ENCODE measurements at regions not wholly inside any gene's neighbourhood (a gene's known extent, or its start where the extent isn't known, plus 50 kb on each side); places are given as distances from the start of the nearest gene placed in this dataset.

DNA sequence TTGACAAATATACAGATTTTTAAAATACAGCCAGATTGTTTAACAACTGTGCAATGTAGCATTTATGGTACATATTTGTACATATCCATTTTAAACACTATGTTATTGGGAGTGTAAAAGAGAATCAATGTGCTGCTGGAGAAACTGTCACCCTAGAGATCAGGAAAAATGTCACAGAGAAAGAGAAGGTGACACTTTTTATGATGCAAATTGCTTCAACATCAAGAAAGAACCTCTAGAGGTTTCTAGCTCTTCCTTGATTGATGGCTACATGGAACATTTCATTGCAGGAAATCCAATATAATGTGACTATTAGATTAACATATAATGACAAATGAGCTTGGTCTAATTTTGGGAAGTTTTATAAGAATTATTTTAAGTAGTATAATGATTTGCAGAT, 1491.2 kb upstream of the PCDH20 start:
- H3K4me3 ChIP-seq = no peak overlapping the region
- no peaks in the 10 kb centered on the region for H3K9me3 ChIP-seq
- no peak for ATAC-seq
- no peaks in the 10 kb centered on the region for H3K36me3 ChIP-seq
- no peak overlapping the region for H3K27ac ChIP-seq
- no peaks in the 10 kb centered on the region for H3K4me1 ChIP-seq
- no peaks in the 10 kb centered on the region for H3K27me3 ChIP-seq
- TF ChIP-seq POLR2A (IDR thresholded peaks at IDR 0.05) = no peak
- TF ChIP-seq POLR2AphosphoS5 (IDR thresholded peaks at IDR 0.05) = no peak
- TF ChIP-seq EP300 (IDR thresholded peaks at IDR 0.05) = no peak
- no peak for TF ChIP-seq CTCF (IDR thresholded peaks at IDR 0.05)

DNA sequence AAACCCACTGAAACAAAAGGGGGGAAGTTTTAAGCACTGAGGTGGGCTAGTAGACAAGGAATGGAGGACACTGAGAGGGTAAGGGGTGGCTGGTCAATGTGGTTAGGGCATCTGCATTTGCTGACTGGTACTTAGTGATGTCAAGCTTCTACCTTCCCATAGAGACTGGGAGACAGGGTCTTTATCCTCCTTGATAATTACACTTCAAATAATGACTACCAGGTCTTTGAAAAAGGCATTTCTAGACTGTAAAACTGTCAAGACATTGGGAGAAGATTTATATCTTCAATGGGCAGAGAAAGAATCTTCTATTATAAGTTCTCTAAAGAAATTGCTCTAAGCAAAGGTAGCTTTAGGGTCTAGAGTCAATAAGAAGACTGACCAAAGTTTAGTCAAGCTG, 1490.8 kb upstream of the PCDH20 start:
- Histone ChIP-seq H3K4me3 (no peak overlapping the region), H3K9me3 (no peaks in the 10 kb centered on the region), H3K27ac (no peak overlapping the region), H3K4me1 (no peaks in the 10 kb centered on the region), H3K36me3 (no peaks in the 10 kb centered on the region), H3K27me3 (no peaks in the 10 kb centered on the region)
- TF ChIP-seq CTCF (IDR thresholded peaks at IDR 0.05) (no peak), EP300 (IDR thresholded peaks at IDR 0.05) (no peak), POLR2A (IDR thresholded peaks at IDR 0.05) (no peak), POLR2AphosphoS5 (IDR thresholded peaks at IDR 0.05) (no peak)
- no peak for ATAC-seq

- Histone ChIP-seq H3K9me3 (no peaks in the 10 kb centered on the region), H3K4me3 (no peak overlapping the region), H3K27me3 (no peaks in the 10 kb centered on the region), H3K36me3 (no peaks in the 10 kb centered on the region), H3K4me1 (no peaks in the 10 kb centered on the region), H3K27ac (no peak overlapping the region)
- ATAC-seq = peak; percentile 22
- 93 to 97% methylated on average over 2 to 5 of the region's 8 CpGs for WGBS, 2 donors (ENCODE audit: low coverage in 1 of 2)
- TF ChIP-seq EP300 (IDR thresholded peaks at IDR 0.05) = no peak
- no peak for TF ChIP-seq POLR2A (IDR thresholded peaks at IDR 0.05)
- TF ChIP-seq CTCF (IDR thresholded peaks at IDR 0.05) = no peak
- no peak for TF ChIP-seq POLR2AphosphoS5 (IDR thresholded peaks at IDR 0.05)
Observed at GRCh38 chr13:62887046-62887445, 1471.4 kb upstream of the PCDH20 start.

- Histone ChIP-seq H3K27ac (no peak overlapping the region), H3K36me3 (no peaks in the 10 kb centered on the region), H3K27me3 (no peaks in the 10 kb centered on the region), H3K9me3 (no peaks in the 10 kb centered on the region), H3K4me3 (no peak overlapping the region), H3K4me1 (no peaks in the 10 kb centered on the region)
- no peak for TF ChIP-seq POLR2A (IDR thresholded peaks at IDR 0.05)
- no peak for TF ChIP-seq EP300 (IDR thresholded peaks at IDR 0.05)
- TF ChIP-seq CTCF (IDR thresholded peaks at IDR 0.05) = no peak
- no peak for TF ChIP-seq POLR2AphosphoS5 (IDR thresholded peaks at IDR 0.05)
- ATAC-seq = no peak
Observed at GRCh38 chr13:62879071-62879470, 1463.4 kb upstream of the PCDH20 start.

- ATAC-seq = no peak
- Histone ChIP-seq H3K27me3 (no peaks in the 10 kb centered on the region), H3K36me3 (no peaks in the 10 kb centered on the region), H3K27ac (no peak overlapping the region), H3K4me1 (no peaks in the 10 kb centered on the region), H3K9me3 (no peaks in the 10 kb centered on the region), H3K4me3 (no peak overlapping the region)
- TF ChIP-seq POLR2A (IDR thresholded peaks at IDR 0.05) = no peak
- no peak for TF ChIP-seq POLR2AphosphoS5 (IDR thresholded peaks at IDR 0.05)
- WGBS, 2 donors (ENCODE audit: low coverage in 1 of 2) = 40 to 86% methylated on average over 1 to 2 of the region's 2 CpGs
Observed at GRCh38 chr13:62875118-62875640, 1459.5 kb upstream of the PCDH20 start.

DNA sequence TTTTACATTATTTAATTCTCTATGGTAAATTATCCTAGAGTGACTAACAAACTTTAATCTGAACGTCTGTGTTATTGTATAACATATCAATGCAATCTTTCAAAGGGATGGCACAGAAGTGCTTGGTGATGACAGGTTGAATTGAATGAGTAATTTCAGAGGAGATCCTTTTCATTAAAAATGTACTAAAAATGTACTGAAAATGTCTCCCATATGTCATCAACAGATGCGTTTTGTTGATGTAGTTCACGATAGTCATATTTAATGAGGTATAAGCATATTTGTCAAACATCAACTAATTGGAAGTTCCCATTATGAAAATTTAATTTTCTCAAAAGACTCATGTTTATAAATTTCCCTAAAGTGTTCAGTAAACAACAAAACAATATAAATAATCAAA, 1434.7 kb upstream of the PCDH20 start:
- no peak overlapping the region for H3K4me3 ChIP-seq
- 59 to 67% methylated on average over 3 of the region's 3 CpGs for WGBS, 2 donors (ENCODE audit: low coverage in 1 of 2)
- H3K9me3 ChIP-seq = no peaks in the 10 kb centered on the region
- ATAC-seq = no peak
- H3K27me3 ChIP-seq = no peaks in the 10 kb centered on the region
- TF ChIP-seq CTCF (IDR thresholded peaks at IDR 0.05) (no peak), EP300 (IDR thresholded peaks at IDR 0.05) (no peak), POLR2A (IDR thresholded peaks at IDR 0.05) (no peak), POLR2AphosphoS5 (IDR thresholded peaks at IDR 0.05) (no peak)
- no peak overlapping the region for H3K27ac ChIP-seq
- no peaks in the 10 kb centered on the region for H3K4me1 ChIP-seq
- H3K36me3 ChIP-seq = no peaks in the 10 kb centered on the region

Data from gastroesophageal sphincter (tissue), 4 donors.